HUDEP-2 (cell line): ENCODE measurements at regions not wholly inside any gene's neighbourhood (a gene's known extent, or its start where the extent isn't known, plus 50 kb on each side); places are given as distances from the start of the nearest gene placed in this dataset.
"Not testable (repeated sequence)": the region's sequence is repeated elsewhere in the genome, so short reads cannot be mapped to it uniquely, and the experiment has no call there.

ENCODE experiments used
- DNase-seq, 76 experiments: peaks; one replicate each; lab custom pipeline; 2025; ENCODE audit not compliant: unreplicated experiment in 76 of 76; lab: John Stamatoyannopoulos, UW

DNA sequence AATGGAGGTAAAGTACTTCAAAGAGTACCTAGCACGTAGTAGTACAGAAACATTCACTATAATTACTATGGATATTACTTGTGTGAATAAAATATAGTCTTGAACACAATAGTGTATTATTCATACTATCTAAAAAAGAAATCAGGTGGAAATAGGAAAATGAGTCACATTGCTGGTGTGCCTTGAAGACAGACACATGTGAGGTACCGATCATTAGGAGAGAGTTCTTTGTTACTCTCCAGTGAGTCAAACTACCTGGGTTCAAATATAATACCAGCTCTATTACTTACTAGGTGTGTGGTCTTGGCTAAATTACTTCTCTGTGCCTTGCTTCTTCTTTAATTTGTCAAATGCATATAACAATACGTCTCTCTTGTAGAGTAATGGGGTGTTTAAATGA is 50.8 kb upstream of the BEND6 start:
- no peak for DNase-seq

DNA sequence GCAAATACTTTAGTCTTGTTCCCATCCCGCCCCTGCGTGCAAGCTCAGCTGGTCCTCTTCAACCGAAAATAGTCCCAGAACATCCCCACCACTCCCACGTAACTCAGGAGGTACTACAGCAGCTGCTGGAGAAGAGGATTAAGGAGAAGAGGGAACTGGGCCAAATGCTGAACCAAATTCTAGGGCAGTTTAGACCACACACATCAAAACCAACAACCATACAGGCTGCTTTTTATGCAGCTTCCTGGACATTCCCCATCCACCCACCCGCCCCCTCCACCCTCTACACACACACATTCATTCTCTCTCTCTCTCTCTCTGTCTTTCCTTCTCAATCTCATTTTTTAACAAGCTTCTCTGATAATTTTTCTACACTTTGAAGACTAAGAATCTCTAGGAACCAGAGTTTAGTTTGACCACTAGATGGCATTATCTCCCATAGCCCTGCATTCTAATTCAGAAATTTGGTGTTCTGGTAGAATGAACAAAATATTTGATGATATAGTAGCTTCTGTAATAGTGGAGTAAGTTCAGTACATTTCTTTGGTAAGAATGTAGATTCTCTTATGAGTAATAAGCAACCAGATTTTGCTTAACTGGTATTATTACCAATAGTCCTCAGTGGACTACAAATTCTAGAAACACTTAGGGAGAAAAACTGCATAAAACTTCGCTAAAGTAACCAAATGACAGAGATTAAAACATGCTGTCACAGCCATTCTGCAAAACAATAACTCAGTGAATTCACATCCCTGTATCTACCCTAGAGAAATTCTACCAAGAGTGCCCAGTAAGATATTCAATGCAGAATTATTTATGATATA is 52.1 kb upstream of the BEND6 start:
- peak in 17 of 76 experiments; percentile 5 to 55 (median 29) for DNase-seq

DNA sequence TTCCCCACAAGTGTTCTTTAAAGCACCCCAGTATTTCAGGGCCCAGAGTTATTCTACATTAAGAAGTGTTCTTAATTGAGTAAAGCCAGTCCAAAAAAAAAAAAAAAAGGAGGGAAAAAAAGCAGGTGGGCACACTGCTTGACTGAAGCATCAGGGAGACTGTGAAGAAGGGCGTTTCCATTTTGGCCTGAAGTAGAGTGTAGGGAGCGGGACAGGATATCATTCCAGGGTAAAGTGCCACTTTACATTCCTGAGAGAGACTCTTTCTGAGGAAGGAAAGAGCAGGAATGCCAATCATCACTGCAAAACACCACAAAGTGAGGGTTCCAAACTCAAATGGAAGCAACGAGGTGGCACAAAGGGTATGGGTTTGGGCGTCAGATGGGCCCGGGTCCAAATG is 54.1 kb upstream of the BEND6 start:
- DNase-seq = no peak

DNA sequence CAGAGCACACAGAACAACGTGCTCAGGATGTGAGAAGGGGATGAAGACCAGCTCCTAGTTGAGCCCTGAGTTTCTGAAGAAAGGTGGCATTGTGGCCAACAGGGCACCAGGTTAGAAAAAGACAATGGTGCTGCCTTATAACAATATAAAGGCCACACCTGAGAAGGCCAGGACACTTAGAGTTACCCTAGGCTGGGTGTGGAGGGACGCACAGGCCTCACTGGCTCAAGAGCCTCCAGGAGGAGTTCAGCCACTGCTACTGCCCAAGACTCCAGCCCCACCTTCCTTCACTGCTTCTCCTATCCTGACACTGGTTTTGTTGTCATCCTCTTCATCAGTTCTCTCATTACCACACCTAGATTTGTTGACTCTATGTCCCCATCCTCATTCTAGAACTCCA is 55.2 kb upstream of the BEND6 start:
- no peak for DNase-seq

DNA sequence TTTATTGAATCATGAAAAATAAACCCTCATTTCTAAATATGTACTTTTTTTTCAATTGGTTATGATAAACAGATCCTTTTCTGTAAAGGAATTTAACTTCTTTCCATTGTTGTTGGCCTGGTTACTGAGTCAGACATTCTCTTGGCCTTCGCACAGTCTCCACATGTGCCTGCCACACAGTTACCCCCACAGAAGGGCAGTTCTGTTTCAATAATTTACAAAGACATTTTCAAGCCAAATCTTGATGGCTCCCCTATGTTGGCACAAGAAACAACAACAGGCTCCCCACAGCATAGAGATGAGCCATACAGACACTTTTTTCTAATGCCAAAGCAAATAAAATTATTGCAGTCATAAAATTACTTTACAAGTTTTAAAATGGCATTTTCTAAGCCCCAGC is 55.6 kb upstream of the BEND6 start:
- no peak for DNase-seq

DNA sequence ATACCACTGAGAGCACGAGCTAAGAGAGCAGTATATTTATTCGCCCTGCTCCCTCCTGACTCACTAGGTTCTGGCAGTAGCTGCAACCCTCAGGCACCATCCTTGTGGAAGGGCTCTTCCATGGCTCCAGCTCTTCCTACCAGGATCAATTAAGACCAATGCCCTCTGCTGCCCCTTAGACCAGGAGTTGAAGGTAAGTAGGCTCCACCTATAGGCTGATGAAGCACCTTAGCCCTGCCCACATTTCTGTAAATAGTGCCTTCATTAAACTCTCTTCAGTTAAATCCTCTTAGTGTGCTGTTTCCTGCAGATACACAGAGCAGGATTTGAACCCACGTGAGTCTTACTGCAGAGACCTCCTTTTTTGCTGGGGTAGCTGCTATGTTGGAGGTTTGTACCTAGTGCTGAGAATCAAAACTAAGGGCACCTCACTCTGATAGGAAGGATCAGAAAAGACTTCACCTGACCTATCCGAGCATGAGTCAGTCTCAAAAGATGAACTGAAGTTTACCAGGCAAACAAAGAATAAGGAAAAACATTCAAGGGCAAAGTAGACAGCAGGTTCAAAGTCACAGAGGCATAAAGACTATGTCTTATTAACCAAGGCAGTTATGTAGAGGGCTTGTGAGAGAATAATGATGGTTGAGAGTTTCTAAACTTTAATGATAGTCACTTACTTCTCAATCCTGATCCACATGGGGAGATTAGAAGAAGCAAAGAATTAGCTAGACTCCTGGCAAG is 56.9 kb upstream of the BEND6 start:
- no peak for DNase-seq

DNA sequence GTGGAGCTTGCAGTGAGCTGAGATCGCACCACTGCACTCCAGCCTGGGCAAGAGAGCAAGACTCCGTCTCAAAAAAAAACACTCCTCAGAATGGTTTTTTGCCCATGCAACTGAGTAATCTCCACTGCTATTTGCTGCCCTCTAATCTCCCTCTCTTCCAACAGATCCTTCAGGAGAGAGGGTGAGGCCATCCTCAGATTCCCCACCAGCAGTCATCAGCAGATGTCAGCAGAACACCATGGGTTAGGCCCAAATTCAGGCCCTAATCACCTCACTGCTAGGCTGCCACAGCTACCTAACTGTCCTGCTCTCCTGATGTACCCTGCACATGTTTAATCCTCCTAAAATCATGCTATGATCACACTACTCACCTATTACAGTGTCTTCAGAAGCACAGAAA is 63.2 kb upstream of the BEND6 start:
- peak in 3 of 76 experiments; percentile 3 to 29 (median 9) for DNase-seq

DNA sequence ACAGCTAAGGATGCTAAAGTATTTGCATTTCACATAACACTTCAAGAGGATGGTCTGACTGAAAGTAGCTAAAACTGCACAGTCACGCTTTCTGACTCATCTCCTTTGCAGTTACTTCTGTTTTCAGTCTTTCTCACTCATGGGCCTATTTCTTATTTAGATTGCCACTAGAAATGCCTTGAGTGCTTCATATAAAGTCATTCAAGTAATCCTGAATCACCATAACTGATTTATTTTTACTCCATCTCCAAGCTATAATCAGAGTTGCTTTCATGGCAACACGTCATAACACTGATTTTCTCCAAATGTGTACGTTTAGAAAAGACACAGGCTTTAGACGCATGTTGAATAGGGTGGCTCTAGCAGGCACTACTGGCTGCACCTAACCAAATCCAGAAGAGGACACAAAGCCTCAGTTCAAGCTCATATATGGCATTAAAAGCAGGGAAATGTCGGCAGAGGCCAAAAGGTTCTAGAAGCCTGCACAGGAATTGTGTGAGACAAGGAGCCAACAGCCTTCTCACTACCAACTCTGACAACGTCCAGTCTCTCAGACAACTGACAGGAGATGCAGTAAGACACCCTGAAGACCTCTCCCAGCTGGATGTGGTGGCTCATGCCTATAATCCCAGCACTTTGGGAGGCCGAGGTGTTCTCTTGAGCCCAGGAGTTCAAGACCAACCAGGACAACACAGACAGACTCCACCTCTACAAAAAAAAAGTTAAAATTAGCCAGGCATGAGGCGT is 64.1 kb upstream of the BEND6 start:
- DNase-seq = peak in 11 of 76 experiments; percentile 6 to 36 (median 21)

DNA sequence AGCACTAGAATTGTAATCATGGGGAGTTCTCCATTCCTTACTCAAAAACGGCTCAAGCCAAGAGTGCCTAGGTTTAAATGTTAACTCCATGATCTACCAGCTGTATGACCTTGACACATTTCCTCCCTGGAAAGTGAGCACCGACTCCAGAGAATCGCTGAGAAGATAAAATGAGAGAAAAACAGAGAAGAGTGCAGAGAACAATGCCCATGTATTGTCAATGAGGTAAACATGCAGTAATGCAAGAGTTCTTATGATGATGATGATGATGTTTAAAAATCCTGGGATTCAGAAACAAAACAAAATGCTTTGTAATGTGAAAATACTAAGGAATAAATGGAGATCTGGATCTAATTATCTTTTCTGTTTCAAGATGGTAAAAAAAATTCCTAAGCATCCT is 64.8 kb upstream of the BEND6 start:
- DNase-seq = no peak

DNA sequence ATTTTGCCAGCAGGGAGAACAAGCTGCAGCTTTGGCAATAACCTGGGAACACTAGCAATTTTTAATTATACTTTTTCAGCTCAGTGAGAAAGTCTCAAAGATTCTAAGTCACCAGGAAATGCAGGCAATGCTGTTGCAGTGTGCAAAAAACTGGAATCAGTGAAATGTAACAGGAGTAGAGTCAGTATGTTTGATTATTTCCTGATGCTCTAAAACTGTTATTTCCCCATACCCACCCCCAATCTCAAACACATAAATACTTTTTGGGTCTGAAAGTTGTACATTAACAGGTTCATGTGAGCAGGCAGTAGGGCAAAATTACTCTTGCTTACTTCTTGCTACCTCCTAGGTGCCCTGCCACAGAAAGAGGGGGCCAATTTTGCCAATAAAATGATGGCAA is 65.4 kb upstream of the BEND6 start:
- DNase-seq = no peak

DNA sequence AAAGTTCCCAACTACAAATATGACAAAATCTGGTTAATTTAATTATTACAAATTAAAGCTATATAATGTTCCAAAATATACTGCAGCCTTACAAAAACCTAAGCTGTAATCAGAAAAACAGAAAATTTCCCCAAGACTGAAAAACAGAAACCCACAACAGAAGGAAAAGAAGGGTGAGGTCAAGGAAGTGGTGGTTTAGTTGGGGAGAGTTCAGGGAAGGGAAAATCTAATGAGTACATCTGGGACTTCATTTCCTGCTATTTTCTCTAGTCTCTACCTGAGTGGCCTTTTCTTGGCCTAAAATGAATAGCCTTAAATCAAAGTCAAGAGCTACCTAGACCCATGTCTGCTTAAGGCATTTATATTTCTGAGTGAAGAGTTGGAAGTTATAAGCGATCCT is 66.2 kb upstream of the BEND6 start:
- no peak for DNase-seq

DNA sequence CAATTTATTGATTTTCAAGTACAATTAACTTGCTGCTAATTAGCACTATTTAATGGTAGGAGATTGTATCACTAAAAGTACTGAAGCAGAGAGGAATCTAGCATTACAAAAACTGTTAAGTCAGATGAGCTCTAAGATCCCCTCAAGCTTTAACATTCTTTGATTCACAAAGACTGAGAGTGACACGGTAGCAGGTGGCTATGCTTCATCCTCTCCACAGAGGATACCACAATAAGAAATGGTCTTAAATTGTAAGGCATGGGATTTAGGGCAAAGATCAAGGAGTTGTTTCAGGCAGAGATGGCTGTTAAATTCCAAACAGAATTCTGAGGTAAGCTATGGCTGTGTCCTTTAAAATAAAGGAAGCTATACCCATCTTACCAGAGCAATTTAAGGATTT is 67.8 kb upstream of the BEND6 start:
- no peak for DNase-seq

DNA sequence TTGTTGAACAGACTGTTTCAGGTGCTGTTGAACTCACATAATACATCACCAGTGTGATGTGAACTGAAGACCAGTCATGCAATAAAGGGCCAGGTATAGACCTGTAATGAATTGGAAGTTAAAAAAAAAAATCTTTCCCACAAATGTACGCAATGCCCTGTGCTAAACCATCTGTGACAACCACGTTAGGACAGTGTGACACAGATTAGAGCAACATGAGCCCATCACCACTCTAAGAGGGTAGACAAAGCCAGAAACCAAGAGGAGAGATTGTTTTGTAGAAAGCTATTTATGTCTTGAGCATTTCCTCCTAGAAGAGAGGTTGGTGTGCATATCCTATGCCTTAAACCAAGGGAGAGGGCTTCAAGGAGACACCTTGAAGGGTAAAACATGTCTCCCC is 77.0 kb upstream of the BEND6 start:
- DNase-seq = no peak

DNA sequence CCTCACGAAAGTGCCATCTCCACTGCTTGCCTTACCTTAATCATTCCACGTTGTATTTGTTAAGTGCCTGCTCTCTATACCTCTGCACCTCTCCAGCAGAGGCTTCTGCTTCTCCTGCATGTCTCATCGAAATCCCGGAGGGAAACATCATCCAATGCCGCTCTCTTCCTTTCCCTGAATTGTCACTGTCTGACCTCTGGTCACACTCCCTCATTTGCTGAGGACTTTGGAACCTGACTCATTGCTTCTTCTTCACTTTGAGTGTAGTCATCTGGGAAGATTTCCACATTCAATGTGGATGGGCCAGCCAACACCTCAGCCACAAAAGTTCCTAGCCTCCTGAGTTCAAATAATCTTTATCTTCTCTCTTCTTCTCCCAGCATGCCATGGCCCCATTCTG is 78.9 kb upstream of the BEND6 start:
- DNase-seq = no peak

DNA sequence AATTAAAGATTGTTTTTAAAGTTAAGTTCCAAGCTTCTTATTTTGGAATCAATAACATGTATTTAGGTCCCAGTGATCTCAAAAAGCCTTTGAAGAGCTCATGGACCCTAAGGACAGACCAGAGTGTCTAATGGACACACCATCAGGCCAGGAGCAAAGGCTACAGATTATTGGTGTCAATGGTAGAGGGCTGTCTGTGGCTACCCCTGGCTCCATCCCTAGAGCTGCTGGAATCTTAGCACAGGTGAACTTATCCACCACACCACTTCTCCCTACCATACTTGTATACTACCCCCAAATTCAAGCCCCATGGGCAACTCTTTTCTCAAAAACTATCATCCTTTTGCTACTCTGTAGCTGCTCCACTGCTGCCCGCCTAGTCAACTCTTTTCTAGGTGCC is 79.4 kb upstream of the BEND6 start:
- no peak for DNase-seq

DNA sequence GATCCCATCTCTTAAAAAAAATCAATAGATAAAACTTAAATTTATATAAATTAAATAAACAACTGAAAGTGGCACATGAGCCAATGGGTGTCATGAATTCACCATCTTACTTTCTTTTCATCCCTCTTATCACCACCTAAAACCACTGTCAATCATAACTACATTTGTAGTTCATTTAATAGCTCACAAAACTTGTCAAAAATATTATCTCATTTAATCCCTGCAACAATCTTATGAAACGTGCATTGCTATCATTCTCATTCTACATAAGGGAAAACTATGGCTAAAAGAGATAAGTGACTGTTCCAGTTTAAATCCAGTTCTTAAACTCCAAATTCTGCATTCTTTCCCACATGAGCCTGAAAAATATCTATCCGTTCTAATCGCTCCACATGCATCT is 80.6 kb upstream of the BEND6 start:
- no peak for DNase-seq

DNA sequence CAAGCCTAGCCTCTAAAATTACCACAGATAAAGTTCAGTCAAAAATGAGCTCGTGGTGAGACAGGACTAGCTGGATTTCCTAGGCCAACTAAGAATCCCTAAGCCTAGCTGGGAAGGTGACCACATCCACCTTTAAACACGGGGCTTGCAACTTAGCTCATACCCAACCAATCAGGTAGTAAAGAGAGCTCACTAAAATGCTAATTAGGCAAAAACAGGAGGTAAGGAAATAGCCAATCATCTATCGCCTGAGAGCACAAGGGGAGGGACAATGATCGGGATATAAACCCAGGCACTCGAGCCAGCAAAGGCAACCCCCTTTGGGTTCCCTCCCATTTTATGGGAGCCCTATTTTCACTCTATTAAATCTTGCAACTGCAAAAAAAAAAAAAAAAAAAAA is 84.9 kb upstream of the BEND6 start:
- not testable (repeated sequence) for DNase-seq

DNA sequence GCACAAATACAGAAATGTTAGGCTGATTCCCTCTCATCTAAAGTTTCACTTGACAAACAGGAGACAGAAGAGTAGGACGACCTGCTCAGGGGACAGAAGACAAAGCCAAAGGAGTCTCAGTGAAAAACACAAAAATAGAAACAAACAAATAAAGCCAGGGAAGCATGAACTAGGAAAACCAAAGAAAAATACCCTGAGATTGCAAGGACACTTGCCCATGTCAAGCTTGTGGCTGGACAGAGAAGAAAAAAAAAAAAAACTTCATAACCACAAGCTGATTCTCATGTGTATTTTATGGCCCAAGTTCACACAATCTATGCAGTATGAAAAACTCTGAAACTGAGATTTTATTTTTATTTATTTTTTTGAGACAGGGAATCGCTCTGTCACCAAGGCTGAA is 85.6 kb upstream of the BEND6 start:
- no peak for DNase-seq

DNA sequence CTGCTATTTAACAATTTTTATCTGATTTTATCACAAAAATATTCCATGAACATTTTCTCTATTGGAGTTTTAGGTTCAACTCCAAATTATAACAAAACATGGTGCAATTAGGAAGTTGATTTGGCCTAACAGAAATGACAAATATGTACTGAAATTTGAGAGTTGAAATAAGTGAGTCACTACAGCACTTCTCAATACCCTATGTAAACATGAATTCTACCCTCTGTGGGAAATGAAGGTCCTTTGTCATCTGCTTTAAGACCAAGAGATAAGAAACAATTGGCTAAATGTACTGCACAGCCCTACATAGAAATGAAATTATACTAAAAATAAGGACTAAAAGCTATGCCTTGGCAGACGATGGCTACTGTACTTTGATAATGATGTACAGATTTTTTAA is 86.2 kb upstream of the BEND6 start:
- no peak for DNase-seq

DNA sequence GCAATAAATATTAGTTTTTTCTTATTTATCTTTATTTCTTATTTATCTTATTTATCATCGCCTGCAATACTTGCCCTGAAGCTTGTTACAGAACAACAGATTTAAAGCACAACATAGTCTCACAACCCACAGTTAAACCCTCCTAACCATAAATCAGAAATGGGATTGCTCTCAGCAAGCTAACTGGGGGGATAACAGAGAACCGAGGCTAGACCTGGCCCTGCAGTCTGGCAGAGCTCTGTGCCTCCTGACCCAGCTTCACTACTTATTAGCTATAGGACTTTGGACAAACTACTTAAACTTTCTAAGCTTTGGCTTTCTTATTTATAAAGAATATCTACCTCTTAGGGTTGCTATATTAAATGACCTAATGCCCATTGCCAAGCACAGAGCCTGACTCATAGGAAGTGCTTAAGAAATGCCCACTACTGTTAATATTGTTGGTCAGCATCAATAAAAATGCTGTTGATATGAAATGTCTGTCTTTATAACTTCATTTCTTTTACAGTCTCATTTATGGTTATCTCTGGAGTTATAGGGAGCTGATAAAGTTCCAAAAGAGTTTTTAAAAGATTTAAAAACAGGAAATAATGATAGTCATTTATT is 87.9 kb upstream of the BEND6 start:
- no peak for DNase-seq
